Pancreas (tissue), 10 donors: ENCODE measurements at regions not wholly inside any gene's neighbourhood (a gene's known extent, or its start where the extent isn't known, plus 50 kb on each side); places are given as distances from the start of the nearest gene placed in this dataset.

ENCODE experiments used
- ATAC-seq, 4 donors: fragments of 200-7000 bp; cut with Tn5 transposase; one replicate each; pipeline versions ENCODE4 v1.8.0 to v1.9.1; 2020; ENCODE audit warnings: mild to moderate bottlenecking in 4 of 4, moderate library complexity in 4 of 4
- DNase-seq, 6 donors: peaks; one replicate each; pipeline ENCODE4 v3.0.0-alpha.2; 2020
- FAIRE-seq: peaks from 2 replicates; lab custom pipeline; 2012; peaks lifted over from hg19 to GRCh38; lab: Jason Lieb, UNC
- H3K27ac ChIP-seq, 4 donors: fragments of 200-600 bp; sonication (generic); 1 replicate in 3 of 4; 2 replicates in 1 of 4; pipeline versions ENCODE4 v1.5.0 to v1.8.0; 2020
- H3K27me3 ChIP-seq, 4 donors: fragments of 200-600 bp; one replicate each; pipeline ENCODE4 v1.8.0; 2021
- H3K36me3 ChIP-seq, 3 donors: fragments of 200-600 bp; sonication (generic) in 1 of 3; one replicate each; pipeline versions ENCODE4 v1.5.0 to v1.8.0; 2020 to 2021
- H3K4me1 ChIP-seq, 3 donors: fragments of 200-600 bp; one replicate each; pipeline ENCODE4 v1.8.0; 2021
- H3K4me3 ChIP-seq, 4 donors: fragments of 200-600 bp; sonication (generic) in 2 of 4; one replicate each; pipeline versions ENCODE4 v1.5.0 to v1.8.0; 2020 to 2021
- H3K9me3 ChIP-seq, 4 donors: fragments of 200-600 bp; one replicate each; pipeline ENCODE4 v1.8.0; 2021
- WGBS, 2 donors: extraction: QIAGEN DNeasy Blood & Tissue Kit; methylation state at CpG; one replicate each; pipeline ENCODE4 v1.1.7; 2013; 5-methylcytosine and 5-hydroxymethylcytosine counted together
- intact Hi-C, 3 donors: fragments of 100-400 bp; cut with DNase I; formaldehyde crosslinking; loops; one replicate each; pipeline versions ENCODE4 v1.11.1 to v1.14.2; 2022
- TF ChIP-seq, protein P1 (sequence below), 4 donors: fragments of 200-600 bp; sonication (generic) in 3 of 4; IDR thresholded peaks; one replicate each; pipeline versions ENCODE4 v1.5.0 to v1.8.0; 2021; ENCODE audit warnings: antibody characterized with exemption in 4 of 4
- donor health status: healthy with polysubstance abuse.
- donor health status: DM: no; HTN: no; CAD: no; lungs with moderate emphysema.
- donor health status: DM: no; HTN: no; CAD: no.
- donor health status: control.
- donor health status: control.
- donor health status: Bipolar disorder and iron deficiency.
- donor health status: DM: yes; HTN: yes; CAD: no.
- donor health status: DM: no; HTN: no; CAD: no.
- donor health status: DM: no; HTN: no; CAD: no.
- donor health status: DM: yes; HTN: yes; CAD: no.

- intact Hi-C loops = no loop called here
- no peaks in the 10 kb centered on the region for H3K9me3 ChIP-seq
- no peak overlapping the region for H3K27ac ChIP-seq
- 44% methylated on average over 2 of the region's 2 CpGs for whole genome bisulfite sequencing, 2 donors
- H3K4me3 ChIP-seq = no peak overlapping the region
- ATAC-seq (no peak), FAIRE-seq (no peak), DNase-seq (no peak)
- TF ChIP-seq, protein P1, sequence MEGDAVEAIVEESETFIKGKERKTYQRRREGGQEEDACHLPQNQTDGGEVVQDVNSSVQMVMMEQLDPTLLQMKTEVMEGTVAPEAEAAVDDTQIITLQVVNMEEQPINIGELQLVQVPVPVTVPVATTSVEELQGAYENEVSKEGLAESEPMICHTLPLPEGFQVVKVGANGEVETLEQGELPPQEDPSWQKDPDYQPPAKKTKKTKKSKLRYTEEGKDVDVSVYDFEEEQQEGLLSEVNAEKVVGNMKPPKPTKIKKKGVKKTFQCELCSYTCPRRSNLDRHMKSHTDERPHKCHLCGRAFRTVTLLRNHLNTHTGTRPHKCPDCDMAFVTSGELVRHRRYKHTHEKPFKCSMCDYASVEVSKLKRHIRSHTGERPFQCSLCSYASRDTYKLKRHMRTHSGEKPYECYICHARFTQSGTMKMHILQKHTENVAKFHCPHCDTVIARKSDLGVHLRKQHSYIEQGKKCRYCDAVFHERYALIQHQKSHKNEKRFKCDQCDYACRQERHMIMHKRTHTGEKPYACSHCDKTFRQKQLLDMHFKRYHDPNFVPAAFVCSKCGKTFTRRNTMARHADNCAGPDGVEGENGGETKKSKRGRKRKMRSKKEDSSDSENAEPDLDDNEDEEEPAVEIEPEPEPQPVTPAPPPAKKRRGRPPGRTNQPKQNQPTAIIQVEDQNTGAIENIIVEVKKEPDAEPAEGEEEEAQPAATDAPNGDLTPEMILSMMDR (IDR thresholded peaks at IDR 0.05) = no peak
- no peaks in the 10 kb centered on the region for H3K4me1 ChIP-seq
- no peaks in the 10 kb centered on the region for H3K36me3 ChIP-seq
- H3K27me3 ChIP-seq = no peaks in the 10 kb centered on the region
Measured at GRCh38 chr6:95128947-95129346, 448.4 kb upstream of the MANEA start.

- FAIRE-seq (no peak), DNase-seq (no peak), ATAC-seq (no peak)
- Histone ChIP-seq H3K27me3 (no peaks in the 10 kb centered on the region), H3K4me1 (no peaks in the 10 kb centered on the region), H3K36me3 (no peaks in the 10 kb centered on the region), H3K4me3 (no peak overlapping the region), H3K9me3 (no peaks in the 10 kb centered on the region), H3K27ac (no peak overlapping the region)
- intact Hi-C loops = no loop called here
- TF ChIP-seq, protein P1 (IDR thresholded peaks at IDR 0.05) = no peak
- WGBS, 2 donors = 22 to 28% methylated on average over 5 of the region's 5 CpGs
Measured at GRCh38 chr6:95133578-95133977, 443.8 kb upstream of the MANEA start.

DNA sequence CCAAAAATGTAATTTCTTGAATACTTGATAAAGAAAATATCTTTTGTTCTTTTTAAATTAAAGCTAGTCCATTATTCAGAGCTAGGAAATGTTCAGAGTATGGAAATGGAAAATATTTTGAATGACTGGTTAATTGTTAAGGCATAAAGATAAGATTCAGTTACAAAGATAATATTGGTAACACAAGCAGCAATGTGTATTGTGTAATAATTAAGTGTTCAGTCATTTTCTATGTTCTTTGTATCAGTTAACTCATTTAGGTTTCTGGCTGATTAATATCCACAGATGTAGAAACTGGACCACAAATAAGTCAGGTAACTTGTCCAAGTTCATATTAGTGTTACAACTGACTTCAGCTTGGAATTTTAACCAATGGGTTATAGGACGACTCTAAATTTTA is 442.2 kb upstream of the MANEA start:
- no peak for FAIRE-seq
- H3K36me3 ChIP-seq = no peaks in the 10 kb centered on the region
- no peak for DNase-seq
- TF ChIP-seq, protein P1 (IDR thresholded peaks at IDR 0.05) = no peak
- ATAC-seq = no peak
- H3K27me3 ChIP-seq = no peaks in the 10 kb centered on the region
- WGBS, 2 donors = 52 to 60% methylated on average over 1 of the region's 1 CpG
- H3K4me3 ChIP-seq = no peak overlapping the region
- intact Hi-C loops = no loop called here
- H3K27ac ChIP-seq = no peak overlapping the region
- no peaks in the 10 kb centered on the region for H3K9me3 ChIP-seq
- no peaks in the 10 kb centered on the region for H3K4me1 ChIP-seq

DNA sequence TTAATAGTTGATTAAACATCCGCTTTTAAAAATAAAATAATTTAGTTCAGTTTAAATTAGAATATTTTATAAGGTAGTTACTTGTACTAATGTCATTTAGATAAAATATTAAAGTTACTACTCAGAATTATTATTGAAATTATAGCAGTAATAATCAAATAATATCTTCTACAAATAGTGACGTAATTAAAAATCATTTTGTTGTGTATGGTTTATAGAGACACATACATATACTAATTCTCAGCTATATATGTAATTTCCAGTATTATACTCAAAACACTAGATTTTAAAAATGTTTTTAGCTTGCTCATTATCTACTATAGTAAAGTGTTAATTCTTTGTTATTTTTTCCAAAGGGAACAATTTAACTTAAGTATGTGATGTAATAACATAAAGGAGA is 435.2 kb upstream of the MANEA start:
- intact Hi-C loops = no loop called here

DNA sequence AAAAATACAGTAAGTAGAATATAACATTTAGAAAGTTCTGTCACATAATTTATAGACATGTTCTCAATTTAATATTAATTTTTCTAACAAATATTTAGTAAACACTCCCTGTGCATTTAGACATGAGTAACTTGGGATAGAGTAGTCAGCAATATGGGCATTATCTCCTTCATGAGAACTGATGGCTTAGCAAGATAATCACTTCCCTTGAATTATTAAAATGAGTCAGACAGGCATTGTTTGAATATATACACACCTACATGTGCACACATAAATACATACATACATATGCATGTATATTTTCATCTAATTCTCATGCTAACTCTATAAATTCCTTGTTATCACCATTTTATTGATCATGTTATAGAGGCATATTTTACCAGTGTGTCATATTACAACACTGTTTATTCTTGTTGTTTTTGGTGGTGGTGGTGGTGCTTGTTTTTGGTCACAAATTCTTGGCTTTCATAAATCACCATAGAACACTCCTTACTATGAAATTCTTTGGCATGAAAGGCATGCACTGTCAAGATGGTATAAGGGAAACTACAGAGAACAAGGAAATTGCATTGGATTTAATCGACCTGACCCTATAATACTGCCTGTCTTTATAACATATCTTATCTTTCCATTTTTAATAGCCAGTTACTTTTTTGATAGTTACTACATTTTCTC is 434.5 kb upstream of the MANEA start:
- Histone ChIP-seq H3K4me3 (no peak overlapping the region), H3K4me1 (no peaks in the 10 kb centered on the region), H3K27me3 (no peaks in the 10 kb centered on the region), H3K36me3 (no peaks in the 10 kb centered on the region), H3K27ac (no peak overlapping the region), H3K9me3 (no peaks in the 10 kb centered on the region)
- intact Hi-C loops = no loop called here
- DNase-seq (no peak), FAIRE-seq (no peak), ATAC-seq (no peak)
- 46 to 58% methylated on average over 1 of the region's 1 CpG for WGBS, 2 donors
- TF ChIP-seq, protein P1 (IDR thresholded peaks at IDR 0.05) = no peak

More for the DNA sequence above, 435.2 kb upstream of the MANEA start:
- TF ChIP-seq, protein P1 (IDR thresholded peaks at IDR 0.05) = no peak
- no peak for ATAC-seq
- FAIRE-seq = no peak
- Histone ChIP-seq H3K27me3 (no peaks in the 10 kb centered on the region), H3K36me3 (no peaks in the 10 kb centered on the region), H3K4me1 (no peaks in the 10 kb centered on the region), H3K9me3 (no peaks in the 10 kb centered on the region), H3K27ac (no peak overlapping the region), H3K4me3 (no peak overlapping the region)
- WGBS, 2 donors = 76 to 87% methylated on average over 2 of the region's 2 CpGs
- no peak for DNase-seq
